WERI-Rb-1 (cell line): ENCODE measurements at regions not wholly inside any gene's neighbourhood (a gene's known extent, or its start where the extent isn't known, plus 50 kb on each side); places are given as distances from the start of the nearest gene placed in this dataset.

Experiments
- DNase-seq: peaks from one replicate; pipeline ENCODE4 v3.0.0-alpha.2; 2020
- H3K27ac ChIP-seq: fragments of 250-450 bp; sonication (Bioruptor Pico); 2 replicates; pipeline ENCODE4 v1.5.1; 2020; ENCODE audit warnings: mild to moderate bottlenecking, moderate library complexity
- H3K27me3 ChIP-seq: fragments of 250-450 bp; sonication (Bioruptor Pico); 2 replicates; pipeline ENCODE4 v1.5.1; 2021; ENCODE audit warnings: mild to moderate bottlenecking, low read depth, moderate library complexity; ENCODE audit not compliant: insufficient read depth, severe bottlenecking
- H3K36me3 ChIP-seq: fragments of 250-450 bp; sonication (Bioruptor Pico); 2 replicates; pipeline ENCODE4 v1.5.1; 2020; ENCODE audit warnings: mild to moderate bottlenecking, moderate library complexity
- H3K4me3 ChIP-seq: 2 replicates; pipeline ENCODE4 v1.5.1; 2011; ENCODE audit warnings: low read depth, mild to moderate bottlenecking, control low read depth, low read length
- H3K9me3 ChIP-seq: fragments of 250-450 bp; sonication (Bioruptor Pico); 2 replicates; pipeline ENCODE4 v1.5.1; 2021; ENCODE audit warnings: mild to moderate bottlenecking, moderate library complexity; ENCODE audit not compliant: severe bottlenecking
- CTCF ChIP-seq: IDR thresholded peaks from 2 replicates; pipeline ENCODE4 v1.5.1; 2011; ENCODE audit warnings: low read depth, mild to moderate bottlenecking, control low read depth, inconsistent platforms, low read length

GRCh38 chrX:84710611-84711010 is 208.4 kb upstream of the HDX start:
- Histone ChIP-seq H3K36me3 (no peaks in the 10 kb centered on the region), H3K27me3 (peaks cover 20% of the 10 kb centered on the region), H3K9me3 (no peaks in the 10 kb centered on the region), H3K4me3 (no peak overlapping the region), H3K27ac (no peak overlapping the region)
- no peak for DNase-seq
- no peak for TF ChIP-seq CTCF

- no peaks in the 10 kb centered on the region for H3K9me3 ChIP-seq
- no peak for DNase-seq
- H3K27ac ChIP-seq = no peak overlapping the region
- TF ChIP-seq CTCF = no peak
- peaks cover 22% of the 10 kb centered on the region for H3K27me3 ChIP-seq
- no peak overlapping the region for H3K4me3 ChIP-seq
- H3K36me3 ChIP-seq = no peaks in the 10 kb centered on the region
These were observed 210.4 kb upstream of the HDX start for GRCh38 chrX:84712621-84713020.

GRCh38 chrX:84715315-84715714 is 213.1 kb upstream of the HDX start:
- no peak for TF ChIP-seq CTCF
- no peak overlapping the region for H3K4me3 ChIP-seq
- H3K9me3 ChIP-seq = no peaks in the 10 kb centered on the region
- H3K27ac ChIP-seq = no peak overlapping the region
- H3K27me3 ChIP-seq = peaks cover 15% of the 10 kb centered on the region
- no peaks in the 10 kb centered on the region for H3K36me3 ChIP-seq
- DNase-seq = no peak

DNA sequence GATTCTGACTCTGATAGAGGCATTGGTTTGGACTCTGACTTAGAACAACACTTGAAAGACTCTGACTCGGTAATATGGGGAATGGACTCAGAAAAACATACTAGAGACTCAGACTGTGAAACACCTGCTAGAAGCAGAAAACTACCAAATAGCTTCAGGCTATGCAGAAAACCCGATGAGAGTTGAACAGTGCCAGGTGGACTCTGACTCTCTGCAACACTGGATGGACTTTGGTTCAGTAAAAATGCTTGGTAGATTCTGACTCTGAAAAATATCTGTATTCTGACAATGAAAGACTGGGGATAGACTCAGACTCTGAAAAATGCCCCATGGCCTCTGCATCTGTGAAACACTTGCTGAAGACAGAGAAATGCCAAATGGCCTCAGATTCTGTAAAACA is 215.1 kb upstream of the HDX start:
- no peaks in the 10 kb centered on the region for H3K36me3 ChIP-seq
- H3K27me3 ChIP-seq = peaks cover 9% of the 10 kb centered on the region
- H3K27ac ChIP-seq = no peak overlapping the region
- no peak overlapping the region for H3K4me3 ChIP-seq
- no peaks in the 10 kb centered on the region for H3K9me3 ChIP-seq
- no peak for DNase-seq
- no peak for TF ChIP-seq CTCF

DNA sequence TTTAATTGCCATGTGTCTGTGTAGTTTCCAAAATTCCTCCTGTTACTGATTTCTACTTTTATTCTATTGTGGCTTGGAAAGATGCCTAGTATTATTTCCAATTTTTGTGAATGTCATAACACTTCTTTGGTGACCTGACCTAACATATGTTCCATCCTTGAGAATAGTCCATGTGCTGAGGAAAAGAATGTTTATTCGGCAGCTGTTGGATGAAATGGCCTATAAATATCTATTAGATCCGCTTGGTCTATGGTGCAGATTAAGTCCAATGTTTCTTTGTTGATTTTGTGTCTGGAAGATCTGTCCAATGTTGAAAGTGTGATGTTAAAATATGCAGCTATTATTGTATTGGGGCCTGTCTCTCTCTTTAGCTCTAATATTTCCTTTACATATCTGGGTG is 219.2 kb upstream of the HDX start:
- H3K9me3 ChIP-seq = no peaks in the 10 kb centered on the region
- TF ChIP-seq CTCF = no peak
- peaks cover 24% of the 10 kb centered on the region for H3K27me3 ChIP-seq
- no peaks in the 10 kb centered on the region for H3K36me3 ChIP-seq
- no peak overlapping the region for H3K27ac ChIP-seq
- H3K4me3 ChIP-seq = no peak overlapping the region
- DNase-seq = no peak

DNA sequence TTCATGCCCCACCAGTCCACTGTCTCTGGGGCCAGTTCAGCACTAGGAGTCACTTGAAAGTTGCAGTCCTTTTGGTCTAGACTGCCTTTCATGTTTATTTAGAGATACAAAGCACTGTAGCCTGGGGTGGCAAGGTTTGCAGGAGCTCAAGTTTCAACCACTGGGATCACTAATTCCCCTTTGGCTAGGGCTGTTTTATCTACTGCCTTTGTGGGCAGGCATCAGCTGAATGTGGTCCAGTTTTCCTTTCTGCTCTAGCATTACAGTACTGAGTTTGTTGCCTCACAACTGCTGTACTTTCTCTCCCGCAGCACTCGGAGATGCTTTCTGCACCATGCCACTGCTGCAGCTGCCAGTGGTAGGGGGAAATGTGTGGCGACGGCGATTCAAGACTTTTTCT is 222.3 kb upstream of the HDX start:
- TF ChIP-seq CTCF = no peak
- DNase-seq = no peak
- Histone ChIP-seq H3K9me3 (no peaks in the 10 kb centered on the region), H3K27me3 (peaks cover 25% of the 10 kb centered on the region), H3K4me3 (no peak overlapping the region), H3K27ac (no peak overlapping the region), H3K36me3 (no peaks in the 10 kb centered on the region)
